Fibroblast of skin of scalp (primary cell): ENCODE measurements at regions not wholly inside any gene's neighbourhood (a gene's known extent, or its start where the extent isn't known, plus 50 kb on each side); places are given as distances from the start of the nearest gene placed in this dataset.
A peak's percentile ranks its signal among the peaks of the same experiment; 100 is the strongest.
"Not testable (repeated sequence)": the region's sequence is repeated elsewhere in the genome, so short reads cannot be mapped to it uniquely, and the experiment has no call there.

Source experiments
- DNase-seq: peaks from one replicate; pipeline ENCODE4 v3.0.0-alpha.2; 2013

GRCh38 chr3:101138817-101139216 lies 145.6 kb upstream of the ABI3BP start:
- no peak for DNase-seq

GRCh38 chr3:101134331-101134730 lies 141.1 kb upstream of the ABI3BP start:
- DNase-seq, result no peak

- no peak for DNase-seq
Measured at GRCh38 chr3:101133652-101134051, 140.4 kb upstream of the ABI3BP start.

- not testable (repeated sequence) for DNase-seq
Measured at GRCh38 chr3:101133197-101133596, 140.0 kb upstream of the ABI3BP start.

GRCh38 chr3:101131767-101132166 lies 138.5 kb upstream of the ABI3BP start:
- no peak for DNase-seq

- DNase-seq, result no peak
Measured at GRCh38 chr3:101128786-101129185, 135.6 kb upstream of the ABI3BP start.

- no peak for DNase-seq
Measured at GRCh38 chr3:101128001-101128400, 134.8 kb upstream of the ABI3BP start.

GRCh38 chr3:101124125-101124524 lies 130.9 kb upstream of the ABI3BP start:
- peak; percentile 42 for DNase-seq

GRCh38 chr3:101123081-101123480 lies 129.9 kb upstream of the ABI3BP start:
- no peak for DNase-seq

- DNase-seq, result no peak
Measured at GRCh38 chr3:101122681-101123080, 129.5 kb upstream of the ABI3BP start.

- DNase-seq, result no peak
Measured at GRCh38 chr3:101120039-101120438, 126.8 kb upstream of the ABI3BP start.

GRCh38 chr3:101119535-101119934 lies 126.3 kb upstream of the ABI3BP start:
- peak; percentile 81 for DNase-seq

- DNase-seq, result no peak
Measured at GRCh38 chr3:101117980-101118379, 124.8 kb upstream of the ABI3BP start.

GRCh38 chr3:101117465-101117864 lies 124.2 kb upstream of the ABI3BP start:
- no peak for DNase-seq

GRCh38 chr3:101110295-101110694 lies 117.1 kb upstream of the ABI3BP start:
- DNase-seq, result not testable (repeated sequence)

GRCh38 chr3:101104321-101104720 lies 111.1 kb upstream of the ABI3BP start:
- no peak for DNase-seq

- no peak for DNase-seq
Measured at GRCh38 chr3:101102678-101103296, 109.6 kb upstream of the ABI3BP start.

- no peak for DNase-seq
Measured at GRCh38 chr3:101100361-101101009, 107.3 kb upstream of the ABI3BP start.

- no peak for DNase-seq
Measured at GRCh38 chr3:101099791-101100190, 106.6 kb upstream of the ABI3BP start.

GRCh38 chr3:101096444-101096843 lies 103.2 kb upstream of the ABI3BP start:
- DNase-seq, result no peak

- DNase-seq, result peak; percentile 63
Measured at GRCh38 chr3:101095693-101096430, 102.6 kb upstream of the ABI3BP start.

GRCh38 chr3:101091489-101091888 lies 98.3 kb upstream of the ABI3BP start:
- DNase-seq, result no peak

GRCh38 chr3:101085752-101086151 lies 92.5 kb upstream of the ABI3BP start:
- DNase-seq, result no peak

- DNase-seq, result no peak
Measured at GRCh38 chr3:101084404-101084803, 91.2 kb upstream of the ABI3BP start.
